HCT116 (cell line): ENCODE measurements at regions not wholly inside any gene's neighbourhood (a gene's known extent, or its start where the extent isn't known, plus 50 kb on each side); places are given as distances from the start of the nearest gene placed in this dataset.

Source experiments
- CBX3 ChIP-seq: IDR thresholded peaks from 2 replicates; pipeline ENCODE4 v1.6.1; 2012; ENCODE audit warnings: low read depth
- CTCF ChIP-seq, 3 experiments: fragments of 200-600 bp in 1 of 3; sonication (generic) in 1 of 3; IDR thresholded peaks in 2 of 3; conservative IDR thresholded peaks in 1 of 3; 2 replicates each; pipeline ENCODE4 v1.5.1; 2012 to 2017; ENCODE audit warnings: low read depth in 2 of 3, low read length in 2 of 3, antibody characterized with exemption in 1 of 3, borderline replicate concordance in 1 of 3, control low read depth in 1 of 3, mild to moderate bottlenecking in 1 of 3, mixed read lengths in 1 of 3, mixed run types in 1 of 3, moderate library complexity in 1 of 3; ENCODE audit not compliant: insufficient read depth in 1 of 3
- EZH2 ChIP-seq: fragments of 200-600 bp; sonication (generic); IDR thresholded peaks from 2 replicates; pipeline ENCODE4 v1.6.1; 2017; ENCODE audit warnings: antibody characterized with exemption, mixed run types
- JUND ChIP-seq: IDR thresholded peaks from 2 replicates; pipeline ENCODE4 v1.6.1; 2012
- POLR2AphosphoS5 ChIP-seq: IDR thresholded peaks from 2 replicates; pipeline ENCODE4 v1.6.1; 2011; ENCODE audit warnings: mild to moderate bottlenecking, low read depth, low read length, moderate library complexity
- SIN3A ChIP-seq: IDR thresholded peaks from 2 replicates; pipeline ENCODE4 v1.6.1; 2012; ENCODE audit warnings: low read depth
- YY1 ChIP-seq: IDR thresholded peaks from 2 replicates; pipeline ENCODE4 v1.6.1; 2011; ENCODE audit warnings: low read length, low read depth, moderate library complexity, mild to moderate bottlenecking; ENCODE audit not compliant: insufficient replicate concordance; ENCODE audit errors: extremely low read depth
- ZNF274 ChIP-seq: fragments of 200-500 bp; sonication (Bioruptor generic); IDR thresholded peaks from 2 replicates; pipeline ENCODE4 v1.6.1; 2014; ENCODE audit warnings: mild to moderate bottlenecking, low read depth, low read length, inconsistent platforms

- no peak for TF ChIP-seq CBX3
- TF ChIP-seq SIN3A, result no peak
- no peak for TF ChIP-seq CTCF (IDR thresholded peaks at IDR 0.05 in 2 of 3, conservative IDR thresholded peaks at IDR 0.05 in 1 of 3; ENCODE audit: borderline replicate concordance in 1 of 3, insufficient read depth in 1 of 3, low read depth in 2 of 3, low read length in 2 of 3)
- TF ChIP-seq YY1, result no peak
- TF ChIP-seq JUND, result no peak
- TF ChIP-seq EZH2, result no peak
- no peak for TF ChIP-seq POLR2AphosphoS5
- no peak for TF ChIP-seq ZNF274
Observed at GRCh38 chr4:83996254-83996653, 460.3 kb downstream of the GPAT3 start.
